ENCODE measurements at regions not wholly inside any gene's neighbourhood (a gene's known extent, or its start where the extent isn't known, plus 50 kb on each side); places are given as distances from the start of the nearest gene placed in this dataset.
"Not testable (repeated sequence)": the region's sequence is repeated elsewhere in the genome, so short reads cannot be mapped to it uniquely, and the experiment has no call there.

- DNase-seq (ENCODE audit: low spot score), result no peak
These were observed 239.2 kb downstream of the ADGRD1 start for GRCh38 chr12:131192951-131193350.

DNA sequence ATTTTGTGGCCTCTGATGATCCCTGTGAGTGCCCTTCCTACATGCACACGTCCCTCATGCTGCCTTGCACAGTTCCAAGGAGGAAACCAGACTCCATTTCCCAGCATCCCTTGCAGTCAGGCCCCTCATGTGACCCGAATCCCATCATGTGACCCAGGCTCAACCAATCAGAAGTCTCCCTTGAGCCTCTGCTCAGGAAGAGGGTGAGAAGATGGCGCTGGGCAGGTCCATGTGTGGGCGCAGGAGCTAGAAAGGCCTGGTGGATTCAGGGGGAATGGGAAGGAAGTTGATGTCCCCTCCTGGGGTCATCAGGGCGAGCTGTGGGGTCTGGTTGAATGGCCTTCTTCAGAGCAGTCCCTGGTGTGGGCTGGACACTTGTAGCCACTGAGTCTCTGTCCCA, 240.5 kb downstream of the ADGRD1 start:
- no peak for DNase-seq (ENCODE audit: low spot score)

- no peak for DNase-seq (ENCODE audit: low spot score)
These were observed 242.1 kb downstream of the ADGRD1 start for GRCh38 chr12:131195796-131196195.

- no peak for DNase-seq (ENCODE audit: low spot score)
These were observed 242.5 kb downstream of the ADGRD1 start for GRCh38 chr12:131196220-131196619.

GRCh38 chr12:131197490-131197889, 243.8 kb downstream of the ADGRD1 start:
- no peak for DNase-seq (ENCODE audit: low spot score)

GRCh38 chr12:131199221-131199620, 245.5 kb downstream of the ADGRD1 start:
- no peak for DNase-seq (ENCODE audit: low spot score)

DNA sequence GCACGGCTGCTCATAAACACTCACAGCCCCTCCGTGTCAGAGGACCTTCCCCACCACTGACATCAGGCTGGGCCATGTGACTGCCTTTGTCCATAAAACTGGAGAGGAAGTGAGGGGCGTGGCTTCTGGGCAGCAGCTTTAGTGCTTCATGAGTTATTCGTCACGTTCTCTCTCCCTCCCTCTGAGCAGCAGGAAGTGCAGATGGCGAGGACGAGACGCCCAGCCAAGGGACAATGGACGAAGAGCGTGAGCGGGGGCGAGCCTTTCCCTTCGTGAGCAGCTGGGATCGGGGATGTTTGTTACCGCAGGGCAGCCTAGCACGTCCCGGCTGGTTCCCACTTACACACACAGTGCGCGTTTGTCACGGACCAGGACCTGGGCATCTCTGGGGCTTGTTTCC, 248.2 kb downstream of the ADGRD1 start:
- not testable (repeated sequence) for DNase-seq (ENCODE audit: low spot score)

DNA sequence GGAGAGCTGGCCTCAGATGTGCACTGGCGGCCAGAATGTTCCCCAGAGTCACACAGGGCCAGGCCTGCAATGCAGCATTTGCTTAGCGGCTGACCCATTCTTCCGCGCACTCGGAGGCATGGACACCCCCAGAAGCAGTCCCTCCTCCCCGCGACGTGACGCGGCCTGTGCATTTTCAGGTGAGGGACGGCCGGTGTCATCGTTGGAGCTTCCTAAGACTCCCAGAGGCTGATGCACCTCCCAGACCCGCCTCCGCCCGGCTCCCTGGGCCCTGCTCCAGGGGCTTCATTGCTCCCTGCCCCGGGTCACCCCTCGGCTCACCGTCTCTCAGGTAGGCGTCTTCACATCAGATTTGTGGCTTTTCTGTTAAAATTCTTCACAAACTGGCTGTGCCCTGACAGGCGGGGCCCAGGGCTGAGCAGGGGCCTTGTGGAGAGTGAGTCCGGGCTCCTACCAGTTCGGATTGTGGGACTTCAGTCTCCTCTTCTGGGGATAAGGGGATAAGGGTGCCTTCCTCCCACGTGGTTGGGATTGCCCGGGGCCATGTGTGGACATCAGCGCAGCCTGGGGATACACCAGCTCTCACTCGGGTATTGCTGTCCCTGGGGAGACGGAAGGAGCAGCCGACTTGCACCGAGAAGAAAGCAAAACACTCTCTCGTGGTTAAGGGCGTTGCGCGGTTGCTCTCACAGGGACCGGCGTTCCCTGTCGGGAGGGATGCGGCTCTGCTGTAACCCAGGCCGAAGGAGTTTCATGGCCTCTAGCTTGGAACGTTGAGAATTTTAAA, 249.1 kb downstream of the ADGRD1 start:
- no peak for DNase-seq (ENCODE audit: low spot score)

GRCh38 chr12:131203666-131204415, 250.1 kb downstream of the ADGRD1 start:
- no peak for DNase-seq (ENCODE audit: low spot score)

DNA sequence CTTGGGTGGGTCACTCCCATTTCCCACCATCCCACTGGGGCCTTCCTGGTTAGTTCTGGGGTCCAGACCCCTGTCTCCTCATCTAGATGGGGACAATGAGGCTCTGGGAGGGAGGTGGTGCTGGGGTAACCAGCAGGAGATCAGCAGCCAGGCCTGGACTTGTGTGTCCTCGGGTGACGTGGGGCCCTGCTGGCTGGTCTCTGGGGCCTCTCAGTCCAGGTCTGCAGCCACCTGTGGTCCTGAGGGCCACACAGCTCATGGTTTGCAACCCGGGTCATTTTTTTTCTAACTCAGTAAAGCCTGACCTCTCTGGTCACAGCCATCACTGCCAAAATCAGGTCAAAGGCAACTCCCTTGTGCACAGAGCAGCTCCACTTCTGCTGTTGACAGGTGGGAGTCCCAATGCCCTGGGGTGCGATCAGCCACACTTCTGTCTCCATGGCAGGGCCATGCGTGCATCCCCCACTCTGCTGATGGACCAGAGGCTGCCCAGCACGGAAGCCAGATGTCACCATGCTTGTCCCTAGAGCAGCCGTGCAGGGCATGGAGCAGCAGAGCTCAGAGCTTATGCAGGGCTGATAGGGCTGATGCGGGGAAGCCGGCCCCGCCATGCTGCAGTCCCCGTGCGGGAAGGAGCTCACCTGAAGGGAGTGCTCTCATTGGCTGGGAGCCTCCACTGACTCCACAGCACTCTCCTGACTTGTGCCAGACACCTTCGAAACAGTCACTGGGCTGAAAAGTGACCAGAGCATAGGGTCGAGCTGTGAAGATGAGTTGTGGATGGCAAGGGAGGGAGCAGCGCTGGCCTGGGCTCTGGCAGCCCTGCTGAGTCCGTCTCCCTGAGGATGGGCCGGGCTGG, 250.9 kb downstream of the ADGRD1 start:
- no peak for DNase-seq (ENCODE audit: low spot score)

DNA sequence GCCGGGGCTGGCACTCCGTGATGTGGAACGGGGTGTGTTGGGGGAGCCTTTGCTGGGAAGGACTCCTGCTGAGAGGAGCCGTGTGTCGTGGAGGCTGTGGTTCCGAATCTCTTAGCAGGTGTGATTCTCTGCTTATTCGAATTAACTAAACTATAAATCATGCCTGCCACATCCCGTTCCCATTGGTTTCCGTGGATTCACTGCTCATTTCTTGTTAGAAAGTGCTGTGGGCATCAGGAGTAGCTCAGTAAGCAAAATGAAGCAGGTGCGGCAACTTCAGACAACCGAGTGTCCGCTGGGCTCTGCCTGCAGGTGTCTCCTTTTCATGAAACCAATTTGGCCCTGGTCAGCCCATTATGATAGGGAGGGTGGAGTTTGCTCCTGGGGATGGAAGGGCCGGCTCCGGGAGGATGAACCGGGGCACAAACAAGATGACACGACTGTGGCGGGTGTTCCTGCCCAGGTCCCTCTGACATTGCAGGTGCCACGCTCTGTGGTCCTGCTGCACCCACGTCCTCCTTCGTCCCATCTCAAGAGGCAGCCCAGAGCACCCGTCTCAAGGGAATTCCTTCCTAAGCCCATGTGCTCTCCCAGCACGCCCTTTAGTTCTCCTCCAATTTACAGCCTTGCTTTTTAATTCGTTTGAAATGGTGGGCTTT, 251.7 kb downstream of the ADGRD1 start:
- DNase-seq (ENCODE audit: low spot score), result not testable (repeated sequence)

- not testable (repeated sequence) for DNase-seq (ENCODE audit: low spot score)
These were observed 253.1 kb downstream of the ADGRD1 start for GRCh38 chr12:131206630-131207299.

- DNase-seq (ENCODE audit: low spot score), result not testable (repeated sequence)
These were observed 253.6 kb downstream of the ADGRD1 start for GRCh38 chr12:131207300-131207660.

- not testable (repeated sequence) for DNase-seq (ENCODE audit: low spot score)
These were observed 254.1 kb downstream of the ADGRD1 start for GRCh38 chr12:131207841-131208240.

GRCh38 chr12:131208425-131208824, 254.7 kb downstream of the ADGRD1 start:
- no peak for DNase-seq (ENCODE audit: low spot score)

DNA sequence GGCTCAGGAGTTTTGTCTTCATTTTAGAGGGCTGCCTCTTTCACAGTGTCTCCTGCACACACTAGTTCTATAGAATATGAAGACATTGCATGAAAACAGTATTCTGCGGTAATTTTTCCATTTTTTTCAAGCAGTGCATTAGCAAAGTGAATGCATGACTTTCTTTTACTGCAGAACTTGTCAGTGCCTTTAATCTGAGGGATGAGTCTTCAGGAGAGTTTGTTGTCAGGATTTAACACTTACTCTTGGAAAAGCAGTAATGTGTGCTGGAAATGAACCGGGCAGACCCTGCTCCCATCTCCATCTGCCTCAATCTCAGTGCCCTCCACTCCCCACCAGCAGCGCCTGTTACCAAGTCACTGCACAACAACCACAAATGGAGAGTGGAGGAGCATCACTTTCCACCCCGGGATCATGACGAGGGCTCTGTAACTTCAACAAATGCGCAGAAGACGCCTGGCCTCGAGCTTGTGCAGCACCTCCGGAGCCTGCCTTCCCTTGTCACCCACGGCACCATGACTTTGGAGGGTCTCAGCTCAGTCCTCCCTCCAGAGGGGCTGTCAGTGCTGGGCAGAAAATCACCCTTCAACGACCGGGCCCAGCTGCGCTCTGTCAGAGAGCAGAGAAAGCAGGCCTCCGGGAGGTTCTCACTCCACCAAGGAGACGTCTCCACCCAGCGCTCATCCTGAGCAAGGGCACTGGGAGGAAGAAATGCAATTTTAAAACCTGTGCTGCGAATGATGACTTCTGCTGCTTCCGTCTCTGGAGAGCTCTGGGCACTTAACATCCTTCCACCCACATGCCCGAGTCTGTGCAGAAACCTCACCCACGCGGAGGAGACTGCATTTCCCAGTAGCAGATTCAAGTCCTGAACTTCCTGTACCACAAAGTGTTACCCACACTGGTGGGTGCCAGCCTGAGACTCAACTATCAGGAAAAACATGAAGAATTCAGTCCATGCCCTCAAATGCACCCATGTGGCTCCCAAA, 255.7 kb downstream of the ADGRD1 start:
- DNase-seq (ENCODE audit: low spot score), result no peak

- peak; percentile 46 for DNase-seq (ENCODE audit: low spot score)
These were observed 257.0 kb downstream of the ADGRD1 start for GRCh38 chr12:131210506-131211339.

DNA sequence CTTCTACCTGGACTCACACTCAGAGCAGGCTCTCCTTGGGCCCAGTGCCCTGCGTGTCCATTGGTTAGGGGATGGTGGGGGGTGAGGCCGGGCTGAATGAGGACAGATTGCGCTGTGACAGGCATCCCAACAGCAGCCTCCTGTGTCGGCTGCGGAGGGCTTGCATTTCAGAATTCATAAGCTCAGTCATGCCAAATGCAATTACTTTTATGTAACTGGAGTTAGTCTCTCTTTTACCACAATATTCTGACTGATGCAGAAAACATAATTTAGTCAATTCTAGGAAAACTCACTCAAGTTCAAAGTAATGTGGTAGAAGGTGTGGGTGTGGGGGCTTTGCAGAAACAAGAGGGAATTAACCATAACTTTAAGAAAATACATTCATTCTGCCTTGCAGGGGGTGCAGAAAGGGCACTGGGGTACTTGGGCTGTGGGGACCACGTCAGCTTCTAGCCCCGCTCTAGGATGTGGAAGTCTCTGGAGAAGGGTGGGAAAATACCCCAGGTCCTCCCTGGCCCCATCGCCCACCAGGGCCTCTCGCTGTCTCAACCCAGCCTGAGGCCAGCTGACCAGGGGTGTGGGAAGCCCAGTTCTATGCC, 257.7 kb downstream of the ADGRD1 start:
- no peak for DNase-seq (ENCODE audit: low spot score)

Data from kidney tubule cell (primary cell).